ENCODE measurements at regions not wholly inside any gene's neighbourhood (a gene's known extent, or its start where the extent isn't known, plus 50 kb on each side); places are given as distances from the start of the nearest gene placed in this dataset.

- TF ChIP-seq CTCF (IDR thresholded peaks at IDR 0.05; ENCODE audit: low read length): no peak
- no peak for TF ChIP-seq EZH2phosphoT487 (IDR thresholded peaks at IDR 0.05; ENCODE audit: low read length)
- no peak for TF ChIP-seq EZH2 (optimal IDR thresholded peaks at IDR 0.05; ENCODE audit: low read depth, low read length)
- H3K9me3 ChIP-seq (replicated peaks; ENCODE audit: insufficient read depth, low read length): no peaks in the 10 kb centered on the region
- DNase-seq: no peak
- H3K4me3 ChIP-seq (ENCODE audit: low read length): no peak overlapping the region
- no peaks in the 10 kb centered on the region for H3F3A ChIP-seq (ENCODE audit: insufficient read depth, low read length)
- H3K79me2 ChIP-seq (ENCODE audit: low read length): no peaks in the 10 kb centered on the region
- no peak overlapping the region for H3K4me2 ChIP-seq (ENCODE audit: low read depth, low read length)
- H3K9me2 ChIP-seq (replicated peaks; ENCODE audit: insufficient read depth, low read length): no peaks in the 10 kb centered on the region
- H4K20me1 ChIP-seq (ENCODE audit: insufficient read depth, low read length): no peaks in the 10 kb centered on the region
- no peak overlapping the region for H3K27ac ChIP-seq (ENCODE audit: low read length)
- H2AFZ ChIP-seq (ENCODE audit: low read length): no peak overlapping the region
- H3K27me3 ChIP-seq (replicated peaks; ENCODE audit: insufficient read depth, low read length): no peaks in the 10 kb centered on the region
- no peak overlapping the region for H3K9ac ChIP-seq (ENCODE audit: low read length)
- H3K36me3 ChIP-seq (replicated peaks; ENCODE audit: insufficient read depth, low read length): no peaks in the 10 kb centered on the region
- no peaks in the 10 kb centered on the region for H3K4me1 ChIP-seq (ENCODE audit: low read length)
Observed at GRCh38 chr7:115429918-115430317, 508.0 kb downstream of the MDFIC start.

GRCh38 chr7:115417662-115418061 lies 495.8 kb downstream of the MDFIC start:
- H2AFZ ChIP-seq (ENCODE audit: low read length): no peak overlapping the region
- H3K27me3 ChIP-seq (replicated peaks; ENCODE audit: insufficient read depth, low read length): no peaks in the 10 kb centered on the region
- no peaks in the 10 kb centered on the region for H3F3A ChIP-seq (ENCODE audit: insufficient read depth, low read length)
- H3K79me2 ChIP-seq (ENCODE audit: low read length): no peaks in the 10 kb centered on the region
- H3K9me2 ChIP-seq (replicated peaks; ENCODE audit: insufficient read depth, low read length): no peaks in the 10 kb centered on the region
- no peaks in the 10 kb centered on the region for H3K4me1 ChIP-seq (ENCODE audit: low read length)
- no peaks in the 10 kb centered on the region for H3K36me3 ChIP-seq (replicated peaks; ENCODE audit: insufficient read depth, low read length)
- no peak overlapping the region for H3K27ac ChIP-seq (ENCODE audit: low read length)
- no peak for TF ChIP-seq EZH2phosphoT487 (IDR thresholded peaks at IDR 0.05; ENCODE audit: low read length)
- no peak for TF ChIP-seq CTCF (IDR thresholded peaks at IDR 0.05; ENCODE audit: low read length)
- no peak for TF ChIP-seq EZH2 (optimal IDR thresholded peaks at IDR 0.05; ENCODE audit: low read depth, low read length)
- no peak overlapping the region for H3K9ac ChIP-seq (ENCODE audit: low read length)
- H3K4me2 ChIP-seq (ENCODE audit: low read depth, low read length): no peak overlapping the region
- no peaks in the 10 kb centered on the region for H4K20me1 ChIP-seq (ENCODE audit: insufficient read depth, low read length)
- H3K4me3 ChIP-seq (ENCODE audit: low read length): no peak overlapping the region
- H3K9me3 ChIP-seq (replicated peaks; ENCODE audit: insufficient read depth, low read length): no peaks in the 10 kb centered on the region
- no peak for DNase-seq

- Histone ChIP-seq H4K20me1 (ENCODE audit: insufficient read depth, low read length) (no peaks in the 10 kb centered on the region), H3K9me2 (replicated peaks; ENCODE audit: insufficient read depth, low read length) (no peaks in the 10 kb centered on the region; the same call in 1 of the 2 replicates), H3K27me3 (replicated peaks; ENCODE audit: insufficient read depth, low read length) (no peaks in the 10 kb centered on the region), H3F3A (ENCODE audit: insufficient read depth, low read length) (no peaks in the 10 kb centered on the region), H3K4me2 (ENCODE audit: low read depth, low read length) (peak overlapping the region; percentile 9), H3K79me2 (ENCODE audit: low read length) (no peaks in the 10 kb centered on the region), H3K4me1 (ENCODE audit: low read length) (peaks cover 12% of the 10 kb centered on the region), H3K36me3 (replicated peaks; ENCODE audit: insufficient read depth, low read length) (no peaks in the 10 kb centered on the region), H3K27ac (ENCODE audit: low read length) (peak overlapping the region; percentile 0; the same call in 1 of the 2 replicates), H3K4me3 (ENCODE audit: low read length) (no peak overlapping the region), H3K9me3 (replicated peaks; ENCODE audit: insufficient read depth, low read length) (no peaks in the 10 kb centered on the region), H2AFZ (ENCODE audit: low read length) (0 out of 2 replicates have a peak overlapping the region, but pooled peaks have one; percentile 10), H3K9ac (ENCODE audit: low read length) (no peak overlapping the region)
- no peak for TF ChIP-seq EZH2phosphoT487 (IDR thresholded peaks at IDR 0.05; ENCODE audit: low read length)
- TF ChIP-seq EZH2 (optimal IDR thresholded peaks at IDR 0.05; ENCODE audit: low read depth, low read length): no peak
- DNase-seq: peak; percentile 62
Observed at GRCh38 chr7:115410972-115411686, 489.2 kb downstream of the MDFIC start.

GRCh38 chr7:115410434-115410820 lies 488.5 kb downstream of the MDFIC start:
- H3K27me3 ChIP-seq (replicated peaks; ENCODE audit: insufficient read depth, low read length): no peaks in the 10 kb centered on the region
- peaks cover 12% of the 10 kb centered on the region for H3K4me1 ChIP-seq (ENCODE audit: low read length)
- no peaks in the 10 kb centered on the region for H3K36me3 ChIP-seq (replicated peaks; ENCODE audit: insufficient read depth, low read length)
- H3K4me2 ChIP-seq (ENCODE audit: low read depth, low read length): no peak overlapping the region
- H4K20me1 ChIP-seq (ENCODE audit: insufficient read depth, low read length): no peaks in the 10 kb centered on the region
- H3F3A ChIP-seq (ENCODE audit: insufficient read depth, low read length): no peaks in the 10 kb centered on the region
- no peak overlapping the region for H2AFZ ChIP-seq (ENCODE audit: low read length)
- H3K4me3 ChIP-seq (ENCODE audit: low read length): no peak overlapping the region
- H3K9me3 ChIP-seq (replicated peaks; ENCODE audit: insufficient read depth, low read length): no peaks in the 10 kb centered on the region
- no peak for DNase-seq
- H3K79me2 ChIP-seq (ENCODE audit: low read length): no peaks in the 10 kb centered on the region
- TF ChIP-seq EZH2phosphoT487 (IDR thresholded peaks at IDR 0.05; ENCODE audit: low read length): no peak
- TF ChIP-seq CTCF (IDR thresholded peaks at IDR 0.05; ENCODE audit: low read length): no peak
- TF ChIP-seq EZH2 (optimal IDR thresholded peaks at IDR 0.05; ENCODE audit: low read depth, low read length): no peak
- H3K9me2 ChIP-seq (replicated peaks; ENCODE audit: insufficient read depth, low read length): no peaks in the 10 kb centered on the region; the same call in 1 of the 2 replicates
- H3K9ac ChIP-seq (ENCODE audit: low read length): no peak overlapping the region
- H3K27ac ChIP-seq (ENCODE audit: low read length): no peak overlapping the region; the same call in 1 of the 2 replicates
